ENCODE measurements at regions not wholly inside any gene's neighbourhood (a gene's known extent, or its start where the extent isn't known, plus 50 kb on each side); places are given as distances from the start of the nearest gene placed in this dataset.

DNA sequence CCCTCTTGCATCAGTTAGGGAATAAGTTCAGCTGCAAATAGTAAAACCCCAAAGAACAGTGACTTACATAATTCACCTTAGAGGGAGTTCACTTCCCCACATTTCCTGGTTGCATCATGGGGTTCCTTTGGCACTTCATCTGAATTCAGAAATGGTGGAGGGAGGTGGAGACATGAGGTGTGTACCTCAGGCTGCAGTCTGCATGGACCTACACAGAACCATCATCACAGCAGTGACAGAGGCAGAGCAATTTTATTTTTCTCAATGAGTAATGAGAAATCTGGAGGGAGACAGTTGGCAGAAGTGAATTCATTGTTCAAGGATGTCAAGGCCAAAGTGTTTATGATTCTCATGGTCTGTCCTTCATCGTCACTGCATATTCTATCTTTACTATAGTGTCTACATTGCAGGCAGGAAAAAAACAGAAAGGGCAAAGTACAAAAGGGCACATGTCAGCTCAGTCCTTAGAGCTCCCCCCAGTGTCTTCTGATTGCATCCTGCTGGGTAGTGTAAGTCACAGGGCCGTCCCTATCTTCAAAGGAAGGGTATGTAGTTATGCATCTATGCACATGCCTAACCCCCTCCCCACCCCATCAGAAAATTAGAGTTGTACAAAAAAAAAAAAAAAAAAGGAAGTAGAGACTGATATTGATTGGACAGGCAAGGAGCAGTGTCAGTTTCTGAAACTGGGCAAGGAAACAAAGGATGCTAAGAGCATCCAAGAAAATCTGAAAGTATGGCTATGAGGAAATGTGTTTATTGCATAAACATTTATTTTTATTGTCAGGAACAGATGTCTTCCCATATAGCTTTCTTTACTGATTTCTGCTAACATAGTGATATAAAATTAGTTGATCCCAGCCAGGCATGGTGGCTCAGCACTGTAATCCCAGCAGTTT lies 132.7 kb upstream of the APC start:
- TF ChIP-seq, protein P1, sequence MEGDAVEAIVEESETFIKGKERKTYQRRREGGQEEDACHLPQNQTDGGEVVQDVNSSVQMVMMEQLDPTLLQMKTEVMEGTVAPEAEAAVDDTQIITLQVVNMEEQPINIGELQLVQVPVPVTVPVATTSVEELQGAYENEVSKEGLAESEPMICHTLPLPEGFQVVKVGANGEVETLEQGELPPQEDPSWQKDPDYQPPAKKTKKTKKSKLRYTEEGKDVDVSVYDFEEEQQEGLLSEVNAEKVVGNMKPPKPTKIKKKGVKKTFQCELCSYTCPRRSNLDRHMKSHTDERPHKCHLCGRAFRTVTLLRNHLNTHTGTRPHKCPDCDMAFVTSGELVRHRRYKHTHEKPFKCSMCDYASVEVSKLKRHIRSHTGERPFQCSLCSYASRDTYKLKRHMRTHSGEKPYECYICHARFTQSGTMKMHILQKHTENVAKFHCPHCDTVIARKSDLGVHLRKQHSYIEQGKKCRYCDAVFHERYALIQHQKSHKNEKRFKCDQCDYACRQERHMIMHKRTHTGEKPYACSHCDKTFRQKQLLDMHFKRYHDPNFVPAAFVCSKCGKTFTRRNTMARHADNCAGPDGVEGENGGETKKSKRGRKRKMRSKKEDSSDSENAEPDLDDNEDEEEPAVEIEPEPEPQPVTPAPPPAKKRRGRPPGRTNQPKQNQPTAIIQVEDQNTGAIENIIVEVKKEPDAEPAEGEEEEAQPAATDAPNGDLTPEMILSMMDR (IDR thresholded peaks at IDR 0.05; ENCODE audit: low read depth, low read length), result peak; percentile 24
- Histone ChIP-seq H3K4me3 (no peak overlapping the region), H3K4me1 (ENCODE audit: low read depth) (peaks cover 12% of the 10 kb centered on the region), H3K9me3 (ENCODE audit: low read depth) (no peaks in the 10 kb centered on the region), H3K27me3 (no peaks in the 10 kb centered on the region), H3K36me3 (no peaks in the 10 kb centered on the region), H3K27ac (no peak overlapping the region)
- DNase-seq (ENCODE audit: low read depth in 1 of 2, low spot score in 1 of 2), result peak; percentile 27 to 49

- Histone ChIP-seq H3K36me3 (no peaks in the 10 kb centered on the region), H3K4me1 (ENCODE audit: low read depth) (peaks cover 12% of the 10 kb centered on the region), H3K27ac (no peak overlapping the region), H3K9me3 (ENCODE audit: low read depth) (no peaks in the 10 kb centered on the region), H3K27me3 (no peaks in the 10 kb centered on the region), H3K4me3 (no peak overlapping the region)
- TF ChIP-seq, protein P1 (IDR thresholded peaks at IDR 0.05; ENCODE audit: low read depth, low read length), result no peak
- DNase-seq (ENCODE audit: low read depth in 1 of 2, low spot score in 1 of 2), result no peak
These were observed 128.7 kb upstream of the APC start for GRCh38 chr5:112608975-112609374.

- Histone ChIP-seq H3K4me1 (ENCODE audit: low read depth) (peaks cover 12% of the 10 kb centered on the region), H3K9me3 (ENCODE audit: low read depth) (no peaks in the 10 kb centered on the region), H3K36me3 (no peaks in the 10 kb centered on the region), H3K4me3 (no peak overlapping the region), H3K27ac (no peak overlapping the region), H3K27me3 (no peaks in the 10 kb centered on the region)
- TF ChIP-seq, protein P1 (IDR thresholded peaks at IDR 0.05; ENCODE audit: low read depth, low read length), result no peak
- DNase-seq (ENCODE audit: low read depth in 1 of 2, low spot score in 1 of 2), result no peak
These were observed 125.0 kb upstream of the APC start for GRCh38 chr5:112612663-112613062.

GRCh38 chr5:112614285-112614684 lies 123.4 kb upstream of the APC start:
- TF ChIP-seq, protein P1 (IDR thresholded peaks at IDR 0.05; ENCODE audit: low read depth, low read length), result no peak
- no peak for DNase-seq (ENCODE audit: low read depth in 1 of 2, low spot score in 1 of 2)

DNA sequence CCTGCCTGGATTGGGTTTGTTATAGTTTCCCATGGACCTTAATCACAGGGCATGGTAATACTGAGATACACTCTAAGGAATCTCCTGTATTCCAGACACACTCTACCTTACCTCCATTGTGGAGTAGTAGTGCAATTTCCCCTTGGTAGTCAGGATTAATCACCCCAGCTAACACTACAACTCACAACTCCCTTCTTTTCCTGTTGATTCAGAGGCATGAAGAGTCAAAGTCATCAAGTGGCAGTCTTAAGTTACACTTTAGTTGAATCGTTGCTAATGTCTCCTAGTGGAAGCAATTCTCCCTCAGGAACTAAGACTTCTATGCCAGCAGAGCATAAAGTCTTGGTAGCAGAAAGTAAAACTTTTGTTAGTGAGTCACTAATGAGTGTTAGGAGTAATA lies 122.7 kb upstream of the APC start:
- no peak overlapping the region for H3K4me3 ChIP-seq
- no peaks in the 10 kb centered on the region for H3K9me3 ChIP-seq (ENCODE audit: low read depth)
- no peak for DNase-seq (ENCODE audit: low read depth in 1 of 2, low spot score in 1 of 2)
- no peaks in the 10 kb centered on the region for H3K36me3 ChIP-seq
- TF ChIP-seq, protein P1 (IDR thresholded peaks at IDR 0.05; ENCODE audit: low read depth, low read length), result no peak
- H3K4me1 ChIP-seq (ENCODE audit: low read depth), result no peaks in the 10 kb centered on the region
- H3K27me3 ChIP-seq, result no peaks in the 10 kb centered on the region
- no peak overlapping the region for H3K27ac ChIP-seq

More at GRCh38 chr5:112614285-112614684, 123.4 kb upstream of the APC start:
- Histone ChIP-seq H3K9me3 (ENCODE audit: low read depth) (no peaks in the 10 kb centered on the region), H3K27ac (no peak overlapping the region), H3K36me3 (no peaks in the 10 kb centered on the region), H3K27me3 (no peaks in the 10 kb centered on the region), H3K4me1 (ENCODE audit: low read depth) (no peaks in the 10 kb centered on the region), H3K4me3 (no peak overlapping the region)

Measured in cardiac muscle cell (in vitro differentiated cells and primary cell).